DOHH2 (cell line): ENCODE measurements at regions not wholly inside any gene's neighbourhood (a gene's known extent, or its start where the extent isn't known, plus 50 kb on each side); places are given as distances from the start of the nearest gene placed in this dataset.

Source experiments
- CTCF ChIP-seq: fragments of 200-600 bp; sonication (generic); IDR thresholded peaks from one replicate; pipeline ENCODE4 v1.5.1; 2014; ENCODE audit warnings: antibody characterized with exemption, mild to moderate bottlenecking, low read depth, low read length; ENCODE audit not compliant: poor library complexity, severe bottlenecking
- EZH2phosphoT487 ChIP-seq: fragments of 200-600 bp; sonication (generic); IDR thresholded peaks from 2 replicates; pipeline ENCODE4 v1.6.1; 2017; ENCODE audit warnings: borderline replicate concordance, mild to moderate bottlenecking, antibody characterized with exemption, low read length, moderate library complexity, mixed read lengths

- TF ChIP-seq CTCF (no peak), EZH2phosphoT487 (no peak)
Observed at GRCh38 chr6:67887419-67887746, 747.7 kb upstream of the ADGRB3 start.
